Left colon (tissue), 2 donors: ENCODE measurements at regions not wholly inside any gene's neighbourhood (a gene's known extent, or its start where the extent isn't known, plus 50 kb on each side); places are given as distances from the start of the nearest gene placed in this dataset.

ENCODE experiments used
- ATAC-seq: fragments of 200-7000 bp; cut with Tn5 transposase; one replicate; pipeline ENCODE4 v1.9.1; 2020; ENCODE audit warnings: mild to moderate bottlenecking, moderate library complexity
- DNase-seq, 2 donors: peaks; one replicate each; pipeline ENCODE4 v3.0.0-alpha.2; 2020
- intact Hi-C, 2 donors: fragments of 100-400 bp; cut with DNase I in 1 of 2; cut with micrococcal nuclease in 1 of 2; formaldehyde crosslinking; loops; one replicate each; pipeline versions ENCODE4 v1.11.2 to v1.14.0; 2022; cut with DNase I, micrococcal nuclease
- donor health status: DM: no; HTN: no; CAD: no.
- donor health status: DM: yes; HTN: yes; CAD: no.

- DNase-seq, result no peak
- no peak for ATAC-seq
- intact Hi-C loops, result no loop called here
These were observed 113.4 kb upstream of the ATP1A1 start for GRCh38 chr1:116259663-116260062.

GRCh38 chr1:116260115-116260514 lies 112.9 kb upstream of the ATP1A1 start:
- intact Hi-C loops, result no loop called here
- no peak for DNase-seq
- no peak for ATAC-seq

GRCh38 chr1:116260621-116261020 lies 112.4 kb upstream of the ATP1A1 start:
- peak; percentile 66 for ATAC-seq
- intact Hi-C loops, result no loop called here
- no peak for DNase-seq

- intact Hi-C loops, result no loop called here
- ATAC-seq (no peak), DNase-seq (no peak)
These were observed 111.8 kb upstream of the ATP1A1 start for GRCh38 chr1:116261227-116261626.

- intact Hi-C loops, result no loop called here
- no peak for DNase-seq
- no peak for ATAC-seq
These were observed 110.6 kb upstream of the ATP1A1 start for GRCh38 chr1:116262207-116262994.

- ATAC-seq (no peak), DNase-seq (no peak)
- intact Hi-C loops, result no loop called here
These were observed 110.1 kb upstream of the ATP1A1 start for GRCh38 chr1:116262995-116263385.

DNA sequence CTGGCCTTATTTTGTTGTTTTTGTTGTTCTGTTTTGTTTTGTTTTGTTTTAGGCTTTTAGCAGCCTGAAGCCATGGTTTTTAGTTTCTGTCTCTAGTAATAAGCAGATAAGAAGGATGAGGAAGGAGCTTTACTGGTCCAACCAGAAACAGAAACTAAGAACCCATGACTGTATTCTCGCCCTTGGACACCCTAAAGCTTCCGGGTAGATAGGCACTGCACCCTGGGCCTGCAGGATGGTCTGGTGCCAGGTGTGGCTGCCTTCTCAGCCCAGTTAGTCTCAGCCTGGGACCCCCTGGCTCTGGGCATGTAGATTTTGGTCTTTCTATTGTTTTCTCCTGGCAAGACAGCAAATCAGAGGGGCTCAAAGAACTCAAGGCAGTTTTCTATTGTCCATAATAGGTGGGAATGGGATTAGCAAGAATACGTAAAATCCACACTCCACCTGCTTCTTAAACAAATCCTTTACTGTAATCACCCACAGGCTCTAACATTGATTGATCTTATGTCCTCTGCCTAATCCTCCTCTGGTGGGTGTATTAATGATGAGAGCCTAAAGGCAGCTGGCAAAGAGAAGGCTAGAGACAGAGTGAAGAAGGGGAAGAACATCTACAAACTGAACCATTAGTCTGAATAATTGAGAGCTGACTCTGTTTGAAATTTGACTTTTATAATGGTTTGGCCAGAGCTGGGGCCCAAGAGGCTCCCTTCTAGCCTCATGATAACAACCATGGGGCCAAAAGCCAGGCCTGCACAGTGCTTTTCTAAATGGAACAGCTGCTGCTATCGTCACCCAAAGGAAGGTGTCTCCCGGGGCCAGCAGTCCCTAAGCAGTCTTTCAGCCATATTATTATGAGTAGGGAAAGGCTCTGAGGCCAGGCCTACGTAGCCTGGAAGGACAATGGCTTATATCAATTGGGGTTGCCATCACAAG lies 106.8 kb upstream of the ATP1A1 start:
- intact Hi-C loops, result no loop called here
- ATAC-seq (peak; percentile 62), DNase-seq (no peak)

DNA sequence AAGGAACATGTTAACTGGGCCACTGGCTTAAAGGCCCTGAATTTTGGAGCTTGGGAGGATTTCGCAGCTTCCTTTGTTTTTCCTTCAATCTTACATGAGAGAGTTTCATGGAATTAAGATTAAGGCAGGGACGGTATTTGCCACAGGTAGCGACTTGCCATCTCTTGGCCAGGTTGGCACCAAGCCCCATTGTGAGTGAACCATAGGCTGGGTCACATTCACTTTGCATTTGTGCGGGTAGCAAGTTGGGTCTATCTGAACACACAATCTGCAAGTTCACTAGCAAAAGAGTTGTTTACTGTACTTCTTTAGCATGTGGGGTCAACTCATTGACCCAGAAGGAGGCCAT lies 106.2 kb upstream of the ATP1A1 start:
- ATAC-seq (no peak), DNase-seq (no peak)
- intact Hi-C loops, result no loop called here

- ATAC-seq, result peak; percentile 76
- DNase-seq, result peak; percentile 69 to 77
- intact Hi-C loops, result no loop called here
These were observed 104.8 kb upstream of the ATP1A1 start for GRCh38 chr1:116268211-116268610.

GRCh38 chr1:116270316-116271057 lies 102.6 kb upstream of the ATP1A1 start:
- intact Hi-C loops, result no loop called here
- DNase-seq (no peak), ATAC-seq (no peak)

- ATAC-seq (no peak), DNase-seq (no peak)
- intact Hi-C loops, result no loop called here
These were observed 99.8 kb upstream of the ATP1A1 start for GRCh38 chr1:116273042-116273783.

GRCh38 chr1:116276532-116276931 lies 96.5 kb upstream of the ATP1A1 start:
- ATAC-seq, result no peak
- intact Hi-C loops, result no loop called here
- DNase-seq, result no peak

DNA sequence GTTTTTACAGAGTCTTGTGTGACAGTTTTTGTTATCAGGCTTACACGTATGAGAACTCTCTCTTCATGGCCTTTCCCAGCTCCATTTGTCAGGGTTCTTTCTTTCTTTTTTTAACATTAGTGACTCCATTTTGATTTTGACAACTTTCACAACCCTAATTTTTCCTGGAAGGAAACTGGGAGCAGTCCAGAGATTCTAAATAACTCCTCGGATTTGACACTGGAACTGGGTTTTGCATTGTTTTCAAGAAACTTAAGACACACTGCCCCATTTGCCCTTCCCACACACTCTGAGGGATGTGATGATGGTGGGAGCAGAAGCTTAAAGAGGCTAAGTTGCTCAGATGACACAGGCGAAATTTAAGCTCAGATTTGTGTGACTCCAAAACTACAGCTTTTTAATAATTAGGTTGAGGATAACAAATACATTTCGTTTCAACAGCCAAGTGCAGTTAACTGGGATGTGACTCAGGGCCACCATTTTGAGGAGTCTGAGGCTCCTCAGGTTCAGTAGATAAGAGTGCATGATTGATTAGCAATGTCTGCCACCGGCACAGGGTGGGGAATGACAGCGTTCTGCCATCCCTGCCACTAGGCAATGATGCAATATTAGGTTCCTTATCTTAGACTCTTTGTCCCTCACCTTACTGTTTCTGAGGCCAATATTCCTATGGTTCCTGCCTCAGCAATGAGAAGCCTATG lies 95.1 kb upstream of the ATP1A1 start:
- DNase-seq, result no peak
- ATAC-seq, result no peak
- intact Hi-C loops, result no loop called here

GRCh38 chr1:116278541-116278866 lies 94.5 kb upstream of the ATP1A1 start:
- DNase-seq (no peak), ATAC-seq (no peak)
- intact Hi-C loops, result no loop called here

DNA sequence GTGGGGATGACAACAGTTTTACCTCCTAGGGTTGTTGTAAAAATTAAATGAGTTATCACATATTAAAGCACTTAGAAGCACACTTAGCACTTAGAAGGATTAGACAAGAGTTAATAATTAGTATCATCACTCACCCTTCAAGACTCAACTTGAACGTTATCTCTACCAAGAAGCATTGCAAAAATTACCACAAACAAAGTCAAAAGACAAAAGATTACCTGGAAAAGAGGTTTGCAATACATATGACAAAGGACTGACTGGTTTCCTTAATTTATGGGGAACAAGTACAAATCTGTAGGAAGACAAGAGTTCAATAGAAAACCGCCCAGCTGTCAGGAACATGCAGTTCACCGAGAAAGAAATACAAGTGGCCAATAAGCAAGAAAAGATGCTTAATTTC lies 93.3 kb upstream of the ATP1A1 start:
- DNase-seq, result no peak
- ATAC-seq, result no peak
- intact Hi-C loops, result no loop called here

GRCh38 chr1:116284819-116285390 lies 88.1 kb upstream of the ATP1A1 start:
- intact Hi-C loops, result no loop called here
- no peak for DNase-seq
- ATAC-seq, result no peak

- intact Hi-C loops, result no loop called here
- ATAC-seq (no peak), DNase-seq (no peak)
These were observed 86.5 kb upstream of the ATP1A1 start for GRCh38 chr1:116286541-116286971.
